Peyer's patch (tissue), 4 donors: ENCODE measurements at regions not wholly inside any gene's neighbourhood (a gene's known extent, or its start where the extent isn't known, plus 50 kb on each side); places are given as distances from the start of the nearest gene placed in this dataset.
A peak's percentile ranks its signal among the peaks of the same experiment; 100 is the strongest.

Experiments used
- DNase-seq, 3 donors: peaks; one replicate each; pipeline ENCODE4 v3.0.0-alpha.2; 2017 to 2019
- H3K27ac ChIP-seq, 4 donors: fragments of 200-600 bp; sonication (generic); one replicate each; pipeline ENCODE4 v1.5.1; 2016 to 2019
- H3K27me3 ChIP-seq, 2 donors: fragments of 200-600 bp; sonication (generic); one replicate each; pipeline ENCODE4 v1.5.1; 2019
- H3K36me3 ChIP-seq, 3 donors: fragments of 200-600 bp; sonication (generic); one replicate each; pipeline ENCODE4 v1.5.1; 2016 to 2019
- H3K4me1 ChIP-seq, 4 donors: fragments of 200-600 bp; sonication (generic); one replicate each; pipeline ENCODE4 v1.5.1; 2016 to 2019
- H3K4me3 ChIP-seq, 4 donors: fragments of 200-600 bp; sonication (generic); 1 replicate in 3 of 4; 2 replicates in 1 of 4; pipeline ENCODE4 v1.5.1; 2016 to 2019; ENCODE audit warnings: mild to moderate bottlenecking in 1 of 4
- H3K9me3 ChIP-seq, 4 donors: fragments of 200-600 bp; sonication (generic); one replicate each; pipeline ENCODE4 v1.5.1; 2016 to 2019; ENCODE audit warnings: mild to moderate bottlenecking in 1 of 4
- POLR2A ChIP-seq, 2 donors: fragments of 450-650 bp; IDR thresholded peaks; one replicate each; pipeline ENCODE4 v1.5.1; 2017; ENCODE audit warnings: antibody characterized with exemption in 2 of 2, mild to moderate bottlenecking in 2 of 2, moderate library complexity in 2 of 2
- TF ChIP-seq, protein P1 (sequence below), 6 experiments: fragments of 450-650 bp in 4 of 6; fragments of 200-600 bp in 2 of 6; sonication (generic) in 1 of 6; IDR thresholded peaks; one replicate each; pipeline ENCODE4 v1.5.1; 2017 to 2019; ENCODE audit warnings: antibody characterized with exemption in 6 of 6, mild to moderate bottlenecking in 3 of 6, moderate library complexity in 1 of 6

GRCh38 chr4:151555151-151555945 lies 146.4 kb downstream of the FHIP1A start:
- no peak for TF ChIP-seq POLR2A (IDR thresholded peaks at IDR 0.05)
- TF ChIP-seq, protein P1, sequence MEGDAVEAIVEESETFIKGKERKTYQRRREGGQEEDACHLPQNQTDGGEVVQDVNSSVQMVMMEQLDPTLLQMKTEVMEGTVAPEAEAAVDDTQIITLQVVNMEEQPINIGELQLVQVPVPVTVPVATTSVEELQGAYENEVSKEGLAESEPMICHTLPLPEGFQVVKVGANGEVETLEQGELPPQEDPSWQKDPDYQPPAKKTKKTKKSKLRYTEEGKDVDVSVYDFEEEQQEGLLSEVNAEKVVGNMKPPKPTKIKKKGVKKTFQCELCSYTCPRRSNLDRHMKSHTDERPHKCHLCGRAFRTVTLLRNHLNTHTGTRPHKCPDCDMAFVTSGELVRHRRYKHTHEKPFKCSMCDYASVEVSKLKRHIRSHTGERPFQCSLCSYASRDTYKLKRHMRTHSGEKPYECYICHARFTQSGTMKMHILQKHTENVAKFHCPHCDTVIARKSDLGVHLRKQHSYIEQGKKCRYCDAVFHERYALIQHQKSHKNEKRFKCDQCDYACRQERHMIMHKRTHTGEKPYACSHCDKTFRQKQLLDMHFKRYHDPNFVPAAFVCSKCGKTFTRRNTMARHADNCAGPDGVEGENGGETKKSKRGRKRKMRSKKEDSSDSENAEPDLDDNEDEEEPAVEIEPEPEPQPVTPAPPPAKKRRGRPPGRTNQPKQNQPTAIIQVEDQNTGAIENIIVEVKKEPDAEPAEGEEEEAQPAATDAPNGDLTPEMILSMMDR (IDR thresholded peaks at IDR 0.05): no peak
- Histone ChIP-seq H3K9me3 (peaks cover 0 to 5% (median 0%) of the 10 kb centered on the region in 4 donors), H3K36me3 (no peaks in the 10 kb centered on the region), H3K4me3 (no peak overlapping the region), H3K4me1 (peaks cover 0 to 3% (median 1%) of the 10 kb centered on the region in 4 donors), H3K27me3 (no peaks in the 10 kb centered on the region), H3K27ac (no peak overlapping the region)
- DNase-seq: no peak

DNA sequence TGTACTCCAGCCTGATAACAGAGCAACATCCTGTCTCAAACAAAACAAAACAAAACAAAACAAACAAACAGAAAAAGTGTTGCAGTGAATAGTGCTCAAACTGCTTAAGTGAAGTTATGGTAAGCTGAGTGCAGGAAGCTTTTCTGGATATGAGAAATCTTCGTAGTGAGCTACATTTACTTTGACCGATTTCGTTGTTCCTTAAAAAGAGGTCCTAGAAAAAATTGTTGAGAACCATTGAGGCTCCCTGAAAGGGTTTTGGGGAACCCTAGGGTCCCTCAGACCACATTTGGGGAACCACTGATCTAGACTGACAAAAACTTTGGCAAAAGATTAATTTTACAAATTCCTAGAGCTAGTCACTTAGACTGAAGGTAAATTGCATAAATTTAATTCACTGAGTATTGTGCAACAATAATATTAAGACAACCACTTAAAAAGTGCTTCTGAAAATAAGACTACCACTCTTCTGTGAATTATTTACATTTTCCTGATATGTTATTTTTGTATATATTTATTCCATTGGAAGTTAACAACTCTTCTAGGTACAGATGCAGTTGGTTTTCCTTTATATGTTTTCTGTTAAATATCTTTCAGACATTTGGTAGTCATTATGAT lies 149.6 kb downstream of the FHIP1A start:
- H3K4me1 ChIP-seq: peaks cover 0 to under 1% (median 0%) of the 10 kb centered on the region in 4 donors
- H3K36me3 ChIP-seq: no peaks in the 10 kb centered on the region
- no peak overlapping the region for H3K27ac ChIP-seq
- no peak overlapping the region for H3K4me3 ChIP-seq
- no peak for DNase-seq
- no peaks in the 10 kb centered on the region for H3K27me3 ChIP-seq
- no peaks in the 10 kb centered on the region for H3K9me3 ChIP-seq
- no peak for TF ChIP-seq POLR2A (IDR thresholded peaks at IDR 0.05)
- TF ChIP-seq, protein P1 (IDR thresholded peaks at IDR 0.05): no peak

GRCh38 chr4:151559595-151559994 lies 150.6 kb downstream of the FHIP1A start:
- no peak for DNase-seq
- Histone ChIP-seq H3K4me1 (peaks cover 0 to 1% (median 0%) of the 10 kb centered on the region in 4 donors), H3K4me3 (no peak overlapping the region), H3K27me3 (no peaks in the 10 kb centered on the region), H3K9me3 (no peaks in the 10 kb centered on the region), H3K27ac (no peak overlapping the region), H3K36me3 (no peaks in the 10 kb centered on the region)
- no peak for TF ChIP-seq POLR2A (IDR thresholded peaks at IDR 0.05)
- TF ChIP-seq, protein P1 (IDR thresholded peaks at IDR 0.05): no peak

- Histone ChIP-seq H3K36me3 (no peaks in the 10 kb centered on the region), H3K9me3 (no peaks in the 10 kb centered on the region), H3K27me3 (no peaks in the 10 kb centered on the region), H3K27ac (peak overlapping the region in 1 of 4 donors; percentile 62), H3K4me3 (no peak overlapping the region), H3K4me1 (peaks cover 0 to 12% (median 0%) of the 10 kb centered on the region in 4 donors)
- TF ChIP-seq POLR2A (IDR thresholded peaks at IDR 0.05): no peak
- TF ChIP-seq, protein P1 (IDR thresholded peaks at IDR 0.05): no peak
- no peak for DNase-seq
These were observed 152.7 kb downstream of the FHIP1A start for GRCh38 chr4:151561551-151562256.

GRCh38 chr4:151563194-151563593 lies 154.2 kb downstream of the FHIP1A start:
- peak overlapping the region in 2 of 4 donors; percentile 15 to 36 for H3K4me3 ChIP-seq
- no peaks in the 10 kb centered on the region for H3K27me3 ChIP-seq
- H3K4me1 ChIP-seq: peaks cover 0 to 21% (median 0%) of the 10 kb centered on the region in 4 donors
- no peak for DNase-seq
- no peak for TF ChIP-seq POLR2A (IDR thresholded peaks at IDR 0.05)
- TF ChIP-seq, protein P1 (IDR thresholded peaks at IDR 0.05): no peak
- no peaks in the 10 kb centered on the region for H3K9me3 ChIP-seq
- H3K27ac ChIP-seq: peak overlapping the region in 2 of 4 donors; percentile 76 to 84
- no peaks in the 10 kb centered on the region for H3K36me3 ChIP-seq
